ENCODE measurements at regions not wholly inside any gene's neighbourhood (a gene's known extent, or its start where the extent isn't known, plus 50 kb on each side); places are given as distances from the start of the nearest gene placed in this dataset.

- peak; percentile 64 to 65 for DNase-seq
Observed at GRCh38 chr14:75333606-75334548, 55.2 kb downstream of the FOS start.

GRCh38 chr14:75334549-75335051 is 56.0 kb downstream of the FOS start:
- DNase-seq, result no peak

- no peak for DNase-seq
Observed at GRCh38 chr14:75335571-75335970, 56.9 kb downstream of the FOS start.

DNA sequence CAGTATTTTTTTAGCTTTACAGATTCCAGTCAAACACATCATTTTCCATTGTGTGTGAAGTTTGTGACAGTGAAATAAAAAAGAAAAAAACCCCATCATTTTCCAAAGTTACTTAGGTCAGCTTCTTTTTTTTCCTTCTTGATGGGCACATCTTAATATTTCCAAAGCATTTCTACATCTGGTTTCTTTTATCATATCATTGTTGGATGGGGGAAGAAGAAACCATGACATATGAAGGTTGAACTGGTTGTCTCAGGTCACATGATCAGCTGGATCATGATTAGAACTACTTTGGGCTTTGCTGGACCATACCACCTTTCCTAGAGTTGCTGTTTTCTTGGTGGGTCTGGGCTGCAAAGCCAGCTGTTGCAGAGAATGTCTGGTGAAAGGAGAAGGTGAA is 59.8 kb downstream of the FOS start:
- no peak for DNase-seq

- DNase-seq, result no peak
Observed at GRCh38 chr14:75339059-75339458, 60.4 kb downstream of the FOS start.

GRCh38 chr14:75340921-75341320 is 62.3 kb downstream of the FOS start:
- no peak for DNase-seq

GRCh38 chr14:75341620-75342019 is 63.0 kb downstream of the FOS start:
- no peak for DNase-seq

GRCh38 chr14:75342762-75343599 is 64.4 kb downstream of the FOS start:
- no peak for DNase-seq

- DNase-seq, result no peak
Observed at GRCh38 chr14:75343911-75344310, 65.3 kb downstream of the FOS start.

DNA sequence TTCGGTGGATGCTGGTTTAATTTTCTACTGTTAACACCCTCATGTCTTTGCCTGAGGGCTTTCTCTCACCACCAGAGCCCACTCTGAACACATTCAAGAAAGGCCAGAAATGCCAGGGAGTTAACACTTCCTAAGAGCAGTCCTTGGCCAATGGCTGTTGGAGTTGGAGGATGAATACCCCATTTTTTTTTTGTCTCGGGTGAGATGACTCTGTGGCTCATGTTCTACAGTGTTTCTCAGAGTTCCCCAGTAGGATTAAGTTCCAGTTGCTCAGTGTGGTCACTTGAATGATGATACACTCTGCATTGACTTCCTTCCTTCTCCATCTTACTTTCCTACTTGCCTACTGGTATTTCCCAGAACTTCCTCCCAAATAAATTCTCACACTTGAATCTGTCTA is 65.8 kb downstream of the FOS start:
- DNase-seq, result no peak

- no peak for DNase-seq
Observed at GRCh38 chr14:75350505-75351060, 72.0 kb downstream of the FOS start.

DNA sequence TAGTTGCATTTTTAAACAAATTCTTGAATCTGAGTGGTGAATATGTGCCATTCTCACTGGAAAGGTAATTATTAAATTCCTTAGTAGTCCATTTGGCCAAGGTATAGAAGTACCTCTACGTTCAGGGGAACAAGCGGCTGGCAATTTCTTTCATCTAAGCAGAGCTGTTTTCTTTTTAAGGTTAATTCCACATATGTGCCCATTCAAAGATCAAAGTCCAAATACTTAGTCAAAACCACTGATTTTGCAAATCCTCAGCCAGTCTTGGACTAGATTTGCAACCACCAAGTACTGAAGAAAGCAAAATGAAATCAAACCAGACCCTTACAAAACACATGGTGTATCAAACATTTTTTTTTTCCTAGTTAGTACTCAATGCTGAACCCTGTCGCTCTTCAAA is 68.7 kb upstream of the JDP2 start:
- DNase-seq, result no peak

DNA sequence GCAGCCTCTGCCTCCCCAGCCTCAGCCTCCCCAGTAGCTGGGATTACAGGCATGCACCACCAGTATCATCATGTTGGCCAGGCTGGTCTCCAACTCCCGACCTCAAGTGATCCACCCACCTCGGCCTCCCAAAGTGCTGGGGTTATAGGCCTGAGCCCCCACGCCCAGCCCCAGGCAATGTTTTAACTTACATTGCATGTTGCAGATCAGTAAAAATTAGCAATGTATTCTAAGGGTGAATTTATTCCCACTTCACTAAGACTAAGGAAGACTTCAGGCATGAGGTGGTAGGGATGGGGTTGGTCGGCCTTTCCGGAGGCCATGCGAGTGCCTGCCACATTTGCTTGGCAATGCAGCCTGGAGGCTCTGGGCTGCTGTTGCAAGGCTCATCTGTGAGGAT is 66.8 kb upstream of the JDP2 start:
- no peak for DNase-seq

DNA sequence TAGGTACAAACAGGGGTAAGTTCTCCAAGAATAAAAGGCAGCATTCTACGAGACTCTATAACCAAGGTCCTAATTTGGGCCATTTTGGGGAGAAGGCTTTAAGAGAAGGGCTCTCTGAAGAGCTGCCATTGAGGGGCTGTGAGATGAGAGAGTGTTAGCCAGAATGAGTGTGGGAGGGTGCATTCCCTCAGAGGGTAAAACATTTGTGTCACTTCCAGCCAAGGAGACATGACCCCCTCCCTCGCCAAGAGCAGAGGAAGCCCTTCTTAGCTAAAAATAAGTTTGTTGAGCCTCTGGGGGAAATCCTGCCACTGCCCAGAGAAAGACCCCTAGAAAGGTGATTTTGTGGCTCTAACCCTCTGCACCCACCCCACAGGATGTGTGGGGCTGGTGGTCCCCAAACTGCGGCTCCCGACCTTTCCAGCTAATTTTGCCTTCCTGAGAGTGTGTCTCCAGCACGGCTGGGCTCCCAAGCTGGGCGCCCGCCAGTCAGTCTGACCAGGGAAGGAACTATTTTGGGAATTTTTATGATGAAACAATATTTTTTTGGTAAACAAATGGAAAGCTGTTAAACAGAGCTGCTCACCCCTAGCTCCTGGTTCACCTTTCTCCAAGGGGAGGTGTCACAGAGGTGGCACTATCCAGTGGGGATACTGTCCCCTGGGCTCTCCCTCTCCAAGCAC is 65.9 kb upstream of the JDP2 start:
- DNase-seq, result no peak

GRCh38 chr14:75363130-75363529 is 64.7 kb upstream of the JDP2 start:
- DNase-seq, result no peak

DNA sequence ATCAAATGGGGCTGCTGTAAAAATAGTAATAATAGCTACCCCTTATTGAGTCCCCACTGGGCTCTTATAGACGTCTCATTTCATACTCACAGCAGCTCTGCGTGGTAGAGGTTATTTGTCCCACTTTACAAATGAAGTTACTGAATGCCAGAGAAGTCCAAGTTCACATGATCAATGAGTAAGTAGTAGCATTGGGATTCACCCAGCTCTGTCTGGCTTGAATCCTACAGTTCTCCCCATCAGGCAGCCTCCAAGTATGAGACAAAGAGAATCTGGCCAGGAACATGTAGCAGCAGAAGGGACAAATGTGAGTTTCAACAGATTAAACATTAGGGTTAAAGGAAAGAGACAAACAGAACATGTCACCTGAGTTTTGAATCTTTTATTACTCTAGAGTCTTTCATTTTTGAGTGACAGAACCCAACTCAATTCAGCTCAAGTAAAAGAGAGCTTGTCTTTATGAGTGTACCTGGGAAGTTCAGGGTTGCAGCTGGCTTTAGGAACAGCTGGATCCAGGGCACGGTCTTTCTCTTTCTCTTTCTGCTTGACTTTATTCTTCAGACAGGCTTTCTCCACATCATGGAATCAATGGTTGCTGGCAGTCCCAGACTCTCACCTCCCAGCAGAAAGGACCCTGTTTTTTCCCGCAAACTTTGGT is 64.1 kb upstream of the JDP2 start:
- no peak for DNase-seq

DNA sequence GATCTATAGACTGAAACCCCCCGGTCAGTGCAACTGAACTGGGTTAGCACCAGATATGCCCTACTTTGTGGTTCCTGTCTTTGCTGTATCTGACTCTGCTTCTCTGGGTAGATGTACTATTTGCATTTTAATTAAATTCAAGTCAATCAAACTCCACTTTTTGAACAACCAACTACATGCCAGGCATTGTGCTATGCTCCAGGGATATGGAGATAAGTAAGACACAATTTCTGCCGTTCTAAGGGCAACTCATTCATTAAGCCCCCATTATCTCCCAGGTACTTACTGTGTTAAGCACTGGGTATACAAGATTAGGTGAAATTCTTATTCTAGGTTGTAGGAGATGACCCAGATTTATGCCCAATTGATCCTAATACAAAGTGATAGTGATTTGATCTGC is 62.7 kb upstream of the JDP2 start:
- no peak for DNase-seq

- no peak for DNase-seq
Observed at GRCh38 chr14:75366963-75367362, 60.9 kb upstream of the JDP2 start.

- no peak for DNase-seq
Observed at GRCh38 chr14:75368333-75368732, 59.5 kb upstream of the JDP2 start.

GRCh38 chr14:75369506-75369905 is 58.3 kb upstream of the JDP2 start:
- no peak for DNase-seq

- DNase-seq, result no peak
Observed at GRCh38 chr14:75370416-75371205, 57.2 kb upstream of the JDP2 start.
